ENCODE measurements at regions not wholly inside any gene's neighbourhood (a gene's known extent, or its start where the extent isn't known, plus 50 kb on each side); places are given as distances from the start of the nearest gene placed in this dataset.

DNA sequence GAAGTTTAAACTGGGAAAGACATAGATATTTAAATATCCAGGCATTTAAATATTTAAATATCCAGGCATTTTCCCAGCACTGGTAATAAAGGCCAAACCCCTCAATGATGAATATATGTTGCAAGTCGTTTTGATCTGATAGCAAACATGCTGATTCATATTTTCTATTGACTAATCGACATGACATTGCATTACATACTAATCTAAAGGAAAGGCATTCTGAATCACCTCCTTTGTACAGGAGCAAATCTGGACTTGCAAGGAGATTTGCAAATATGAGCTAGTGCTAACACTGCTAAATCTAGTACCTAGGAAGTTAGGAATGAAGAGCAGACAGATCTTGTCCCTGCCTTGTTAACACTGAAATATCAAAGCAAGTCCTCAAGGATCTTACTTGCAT lies 207.3 kb downstream of the SLC7A11 start:
- DNase-seq (ENCODE audit: low read depth), result peak; percentile 81
- TF ChIP-seq, protein P1, sequence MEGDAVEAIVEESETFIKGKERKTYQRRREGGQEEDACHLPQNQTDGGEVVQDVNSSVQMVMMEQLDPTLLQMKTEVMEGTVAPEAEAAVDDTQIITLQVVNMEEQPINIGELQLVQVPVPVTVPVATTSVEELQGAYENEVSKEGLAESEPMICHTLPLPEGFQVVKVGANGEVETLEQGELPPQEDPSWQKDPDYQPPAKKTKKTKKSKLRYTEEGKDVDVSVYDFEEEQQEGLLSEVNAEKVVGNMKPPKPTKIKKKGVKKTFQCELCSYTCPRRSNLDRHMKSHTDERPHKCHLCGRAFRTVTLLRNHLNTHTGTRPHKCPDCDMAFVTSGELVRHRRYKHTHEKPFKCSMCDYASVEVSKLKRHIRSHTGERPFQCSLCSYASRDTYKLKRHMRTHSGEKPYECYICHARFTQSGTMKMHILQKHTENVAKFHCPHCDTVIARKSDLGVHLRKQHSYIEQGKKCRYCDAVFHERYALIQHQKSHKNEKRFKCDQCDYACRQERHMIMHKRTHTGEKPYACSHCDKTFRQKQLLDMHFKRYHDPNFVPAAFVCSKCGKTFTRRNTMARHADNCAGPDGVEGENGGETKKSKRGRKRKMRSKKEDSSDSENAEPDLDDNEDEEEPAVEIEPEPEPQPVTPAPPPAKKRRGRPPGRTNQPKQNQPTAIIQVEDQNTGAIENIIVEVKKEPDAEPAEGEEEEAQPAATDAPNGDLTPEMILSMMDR (conservative IDR thresholded peaks at IDR 0.05; ENCODE audit: control insufficient read depth, insufficient read depth, low read depth, low read length), result no peak
- H3K4me3 ChIP-seq (ENCODE audit: control insufficient read depth, low read depth, low read length), result no peak overlapping the region

DNA sequence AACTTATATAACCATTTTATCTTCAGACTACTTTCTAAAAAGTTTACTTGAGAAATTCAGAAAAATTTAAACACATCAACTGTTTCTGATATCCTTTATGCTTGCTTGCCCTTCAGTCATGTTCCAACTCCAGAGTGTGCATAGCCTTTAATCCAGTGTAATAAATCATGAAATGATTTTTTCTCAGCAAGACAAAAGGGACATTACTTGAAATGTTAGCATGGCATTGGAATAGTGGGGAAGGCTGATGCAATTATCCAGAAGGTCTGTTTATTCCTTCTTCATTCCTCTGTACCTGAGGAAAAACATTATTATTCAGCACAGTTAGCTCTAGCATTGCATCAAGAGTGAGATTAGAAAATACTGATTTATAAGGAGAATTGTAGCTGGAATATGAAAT lies 209.9 kb downstream of the SLC7A11 start:
- H3K4me3 ChIP-seq (ENCODE audit: control insufficient read depth, low read depth, low read length), result no peak overlapping the region
- TF ChIP-seq, protein P1 (conservative IDR thresholded peaks at IDR 0.05; ENCODE audit: control insufficient read depth, insufficient read depth, low read depth, low read length), result no peak
- DNase-seq (ENCODE audit: low read depth), result no peak

DNA sequence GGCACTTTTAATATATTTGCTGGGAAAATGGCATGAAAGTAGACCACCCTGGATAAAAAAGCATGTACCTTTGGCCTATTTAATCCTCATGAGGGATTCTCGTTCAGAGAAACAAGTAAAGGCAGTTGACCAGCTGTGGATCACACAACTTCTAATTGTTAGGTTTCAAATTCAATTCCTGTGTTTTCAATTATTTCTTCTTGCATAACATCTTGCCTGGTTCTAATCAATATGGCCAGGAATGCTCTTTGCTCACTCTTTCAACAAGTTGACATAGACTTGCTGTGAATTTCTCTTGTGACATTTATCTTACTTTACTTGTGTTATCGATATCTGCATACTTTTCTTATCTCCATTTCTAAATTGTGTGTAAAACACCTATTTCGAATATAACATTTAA lies 211.8 kb downstream of the SLC7A11 start:
- no peak for DNase-seq (ENCODE audit: low read depth)
- no peak overlapping the region for H3K4me3 ChIP-seq (ENCODE audit: control insufficient read depth, low read depth, low read length)
- TF ChIP-seq, protein P1 (conservative IDR thresholded peaks at IDR 0.05; ENCODE audit: control insufficient read depth, insufficient read depth, low read depth, low read length), result no peak

DNA sequence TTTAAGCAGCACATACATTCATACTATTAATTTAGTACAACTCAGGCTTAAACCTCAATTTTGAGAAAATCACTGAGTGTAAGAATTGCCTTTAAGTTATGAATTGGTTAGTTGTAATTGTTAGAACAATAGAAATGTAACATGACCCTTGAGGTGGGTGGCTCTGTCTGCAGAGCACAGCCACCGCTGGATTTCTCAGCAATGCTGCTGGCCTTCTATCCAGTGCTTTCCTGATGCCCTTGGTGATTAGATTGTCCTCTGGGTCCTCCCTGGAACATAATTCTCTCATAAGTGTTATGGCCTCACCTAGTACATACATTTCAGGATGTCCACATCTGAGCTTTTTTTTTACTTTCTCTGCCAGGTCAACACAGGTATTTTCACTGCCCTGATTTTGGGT lies 213.2 kb downstream of the SLC7A11 start:
- no peak for DNase-seq (ENCODE audit: low read depth)
- H3K4me3 ChIP-seq (ENCODE audit: control insufficient read depth, low read depth, low read length), result no peak overlapping the region
- TF ChIP-seq, protein P1 (conservative IDR thresholded peaks at IDR 0.05; ENCODE audit: control insufficient read depth, insufficient read depth, low read depth, low read length), result no peak

DNA sequence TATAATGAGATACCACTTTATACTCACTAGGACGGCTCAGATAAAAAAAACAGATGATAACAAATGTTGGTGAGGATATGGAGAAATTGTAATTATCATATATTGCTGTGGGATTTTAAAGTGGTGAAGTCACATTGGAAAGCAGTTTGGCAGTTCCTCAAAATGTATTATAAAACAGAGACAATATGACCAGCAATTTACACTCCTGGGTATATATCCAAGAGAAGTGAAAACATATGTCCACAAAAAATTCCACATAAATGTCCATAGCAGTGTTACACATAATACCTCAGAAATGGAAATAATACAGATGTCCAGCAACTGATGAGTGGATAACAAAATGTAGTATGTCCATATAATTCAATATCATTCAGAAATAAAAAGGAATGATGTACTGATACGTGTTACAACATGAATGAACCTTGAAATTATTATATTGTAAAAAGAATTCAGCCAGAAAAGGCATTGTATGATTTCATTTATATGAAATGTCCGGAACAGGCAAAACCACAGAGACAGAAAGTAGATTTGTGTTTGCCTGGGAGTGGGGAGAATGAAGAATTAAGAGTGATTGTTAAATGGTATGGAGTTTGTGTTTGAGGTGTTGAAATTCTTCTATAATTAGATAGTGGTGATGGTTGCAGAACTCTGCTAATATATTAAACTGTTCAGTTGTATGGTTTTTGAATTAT lies 220.9 kb downstream of the SLC7A11 start:
- H3K4me3 ChIP-seq (ENCODE audit: control insufficient read depth, low read depth, low read length), result no peak overlapping the region
- DNase-seq (ENCODE audit: low read depth), result no peak
- TF ChIP-seq, protein P1 (conservative IDR thresholded peaks at IDR 0.05; ENCODE audit: control insufficient read depth, insufficient read depth, low read depth, low read length), result no peak

DNA sequence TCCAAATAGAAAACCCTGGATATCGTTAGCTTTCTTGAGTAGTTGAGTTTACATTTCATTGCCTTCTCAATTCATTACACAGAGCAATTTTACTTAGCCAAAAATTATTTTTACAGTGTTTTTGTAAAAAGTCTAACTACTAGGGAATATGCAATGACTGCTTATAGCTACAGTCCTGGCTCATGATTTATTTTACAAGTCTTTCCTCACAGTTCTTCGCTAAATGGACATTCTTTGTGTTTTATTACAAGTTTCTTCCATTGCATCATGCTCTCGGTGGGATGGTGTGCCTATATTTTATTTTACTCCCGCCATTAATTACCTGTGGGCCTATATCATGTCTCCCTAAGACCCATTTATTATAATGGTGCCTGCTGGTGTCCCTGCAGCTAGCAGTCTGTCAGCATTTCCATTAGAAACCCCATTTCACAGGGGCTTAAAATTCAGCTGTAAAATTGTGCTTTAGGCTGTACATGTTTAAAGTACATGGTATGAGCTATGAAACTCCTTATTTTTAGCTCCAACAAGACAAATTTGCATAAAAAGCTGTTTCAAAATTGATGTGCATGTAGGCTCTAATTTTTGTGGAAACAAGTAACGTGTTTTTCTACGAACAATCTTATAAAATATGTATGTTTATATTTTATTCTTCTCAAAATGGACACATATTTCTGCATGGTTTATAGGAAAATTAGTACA lies 227.4 kb downstream of the SLC7A11 start:
- no peak for DNase-seq (ENCODE audit: low read depth)
- TF ChIP-seq, protein P1 (conservative IDR thresholded peaks at IDR 0.05; ENCODE audit: control insufficient read depth, insufficient read depth, low read depth, low read length), result no peak
- H3K4me3 ChIP-seq (ENCODE audit: control insufficient read depth, low read depth, low read length), result no peak overlapping the region

Data from fibroblast of mammary gland (primary cell).